ENCODE measurements at regions not wholly inside any gene's neighbourhood (a gene's known extent, or its start where the extent isn't known, plus 50 kb on each side); places are given as distances from the start of the nearest gene placed in this dataset.

DNA sequence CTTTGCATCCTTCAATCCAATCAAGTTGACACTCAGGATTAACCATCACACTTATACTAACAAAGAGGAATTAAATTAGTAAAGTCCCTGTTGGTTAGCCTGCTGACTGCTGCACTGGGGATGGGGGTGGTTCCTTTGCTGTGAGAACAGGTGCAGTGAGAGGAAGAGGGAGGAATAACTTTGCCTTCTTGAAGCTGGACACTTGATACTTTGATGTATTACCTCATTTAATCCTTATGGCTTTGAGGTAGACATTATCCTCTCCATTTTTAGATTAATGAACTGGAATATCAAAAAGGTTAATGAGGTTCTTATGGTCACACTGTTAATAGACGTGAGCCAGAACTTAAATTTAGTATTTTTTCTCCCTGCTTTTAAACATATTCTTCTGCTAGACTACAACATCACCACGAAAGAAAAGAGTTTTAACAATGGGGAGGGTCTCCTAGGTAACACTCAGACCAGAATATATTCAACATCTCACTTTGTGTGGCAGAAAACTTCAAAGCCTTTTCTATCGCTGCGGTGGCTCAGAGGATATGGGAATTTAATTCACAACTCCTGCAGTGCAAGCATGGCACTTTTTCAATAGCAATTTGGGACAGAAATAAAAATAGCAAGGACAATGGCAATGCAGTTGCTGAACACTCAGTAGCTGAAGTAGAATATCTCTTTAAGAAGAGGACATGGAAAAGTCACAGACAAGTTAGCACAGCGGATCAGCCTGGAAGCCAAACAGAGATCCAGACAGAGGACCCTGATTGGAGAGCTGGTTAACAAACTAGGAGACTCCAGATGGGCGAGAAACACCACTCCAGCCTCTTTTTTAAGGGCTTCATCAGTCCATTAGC is 68.8 kb upstream of the DNAH14 start:
- no peak overlapping the region for H3K4me3 Mint-ChIP-seq (ENCODE audit: unreplicated experiment)
- POLR2A ChIA-PET = no interaction called here
- no peaks in the 10 kb centered on the region for H3K4me1 Mint-ChIP-seq (ENCODE audit: low read depth, unreplicated experiment)
- H3K9me3 Mint-ChIP-seq (ENCODE audit: unreplicated experiment) = no peaks in the 10 kb centered on the region
- H3K27me3 ChIP-seq (replicated peaks; ENCODE audit: control insufficient read depth, insufficient read depth, low read length) = no peaks in the 10 kb centered on the region
- H3K27me3 Mint-ChIP-seq (ENCODE audit: insufficient read depth, unreplicated experiment) = peaks cover 2% of the 10 kb centered on the region
- CTCF ChIA-PET = no interaction called here
- H3K36me3 Mint-ChIP-seq (ENCODE audit: insufficient read depth, unreplicated experiment) = no peaks in the 10 kb centered on the region
- no peaks in the 10 kb centered on the region for H3K36me3 ChIP-seq (ENCODE audit: control insufficient read depth, insufficient read depth, low read length)
- no TSS peak for BruUV-seq (replicated peaks)
- TF ChIP-seq, protein P1, sequence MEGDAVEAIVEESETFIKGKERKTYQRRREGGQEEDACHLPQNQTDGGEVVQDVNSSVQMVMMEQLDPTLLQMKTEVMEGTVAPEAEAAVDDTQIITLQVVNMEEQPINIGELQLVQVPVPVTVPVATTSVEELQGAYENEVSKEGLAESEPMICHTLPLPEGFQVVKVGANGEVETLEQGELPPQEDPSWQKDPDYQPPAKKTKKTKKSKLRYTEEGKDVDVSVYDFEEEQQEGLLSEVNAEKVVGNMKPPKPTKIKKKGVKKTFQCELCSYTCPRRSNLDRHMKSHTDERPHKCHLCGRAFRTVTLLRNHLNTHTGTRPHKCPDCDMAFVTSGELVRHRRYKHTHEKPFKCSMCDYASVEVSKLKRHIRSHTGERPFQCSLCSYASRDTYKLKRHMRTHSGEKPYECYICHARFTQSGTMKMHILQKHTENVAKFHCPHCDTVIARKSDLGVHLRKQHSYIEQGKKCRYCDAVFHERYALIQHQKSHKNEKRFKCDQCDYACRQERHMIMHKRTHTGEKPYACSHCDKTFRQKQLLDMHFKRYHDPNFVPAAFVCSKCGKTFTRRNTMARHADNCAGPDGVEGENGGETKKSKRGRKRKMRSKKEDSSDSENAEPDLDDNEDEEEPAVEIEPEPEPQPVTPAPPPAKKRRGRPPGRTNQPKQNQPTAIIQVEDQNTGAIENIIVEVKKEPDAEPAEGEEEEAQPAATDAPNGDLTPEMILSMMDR (IDR thresholded peaks at IDR 0.05; ENCODE audit: insufficient read depth in 1 of 2, low read depth in 1 of 2, low read length in 1 of 2, severe bottlenecking in 1 of 2, unreplicated experiment in 1 of 2) = no peak
- H3K4me3 ChIP-seq (ENCODE audit: low read depth, low read length) = no peak overlapping the region
- peaks cover 5% of the 10 kb centered on the region; the same call in 1 of the 2 replicates for H3K9me3 ChIP-seq
- no peak overlapping the region for H3K27ac Mint-ChIP-seq (ENCODE audit: unreplicated experiment)
- DNase-seq = no peak
- no peaks in the 10 kb centered on the region for H3K4me1 ChIP-seq
- intact Hi-C loops (cut with micrococcal nuclease; ENCODE audit: unreplicated experiment) = no loop called here

DNA sequence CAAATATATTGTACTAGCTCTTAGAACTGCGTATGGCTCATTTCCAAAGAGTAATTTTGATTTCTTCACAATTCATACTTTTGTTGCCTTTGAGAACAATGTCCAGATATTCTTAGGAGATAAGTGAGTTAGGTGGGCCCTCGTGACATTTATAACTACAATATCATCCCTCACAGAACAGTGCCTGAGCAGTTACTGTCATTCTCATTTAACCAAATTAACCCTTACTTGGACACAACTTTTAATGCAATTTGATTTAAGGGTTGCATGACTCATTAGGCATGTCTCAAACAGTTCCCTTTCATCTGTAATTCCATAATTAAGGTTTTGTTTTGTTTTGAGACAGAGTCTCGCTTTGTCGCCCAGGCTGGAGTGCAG is 68.1 kb upstream of the DNAH14 start:
- H3K4me3 ChIP-seq (ENCODE audit: low read depth, low read length) = no peak overlapping the region
- intact Hi-C loops (cut with micrococcal nuclease; ENCODE audit: unreplicated experiment) = no loop called here
- no peak overlapping the region for H3K27ac Mint-ChIP-seq (ENCODE audit: unreplicated experiment)
- peaks cover 8% of the 10 kb centered on the region; the same call in 1 of the 2 replicates for H3K9me3 ChIP-seq
- H3K4me1 Mint-ChIP-seq (ENCODE audit: low read depth, unreplicated experiment) = no peaks in the 10 kb centered on the region
- H3K4me3 Mint-ChIP-seq (ENCODE audit: unreplicated experiment) = no peak overlapping the region
- ChIA-PET POLR2A (no interaction called here), CTCF (no interaction called here)
- TF ChIP-seq, protein P1 (IDR thresholded peaks at IDR 0.05; ENCODE audit: insufficient read depth in 1 of 2, low read depth in 1 of 2, low read length in 1 of 2, severe bottlenecking in 1 of 2, unreplicated experiment in 1 of 2) = no peak
- no peaks in the 10 kb centered on the region for H3K4me1 ChIP-seq
- H3K27me3 Mint-ChIP-seq (ENCODE audit: insufficient read depth, unreplicated experiment) = peaks cover 2% of the 10 kb centered on the region
- H3K9me3 Mint-ChIP-seq (ENCODE audit: unreplicated experiment) = no peaks in the 10 kb centered on the region
- BruUV-seq (replicated peaks) = no TSS peak
- H3K36me3 Mint-ChIP-seq (ENCODE audit: insufficient read depth, unreplicated experiment) = no peaks in the 10 kb centered on the region
- H3K36me3 ChIP-seq (ENCODE audit: control insufficient read depth, insufficient read depth, low read length) = no peaks in the 10 kb centered on the region
- H3K27me3 ChIP-seq (replicated peaks; ENCODE audit: control insufficient read depth, insufficient read depth, low read length) = no peaks in the 10 kb centered on the region
- DNase-seq = no peak

DNA sequence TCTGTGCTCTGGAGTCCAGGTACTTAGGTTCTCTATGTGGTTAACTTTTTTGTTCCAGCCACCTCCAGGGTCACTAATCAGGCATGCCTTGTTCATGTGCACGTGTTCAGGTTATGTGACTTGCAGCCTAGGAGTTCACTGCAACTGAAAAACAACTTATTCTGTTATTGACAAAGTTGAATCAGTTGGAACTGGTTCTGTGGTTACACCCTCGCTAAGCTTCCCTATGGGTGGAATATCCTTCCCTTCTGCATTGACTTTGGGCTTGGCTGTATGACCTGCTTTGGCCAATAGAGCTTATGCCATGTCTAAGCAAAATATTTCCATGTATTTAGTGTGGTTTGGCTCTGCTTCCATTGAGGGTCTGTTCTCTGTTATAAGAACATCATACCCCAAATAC is 66.0 kb upstream of the DNAH14 start:
- Mint-ChIP-seq H3K4me3 (ENCODE audit: unreplicated experiment) (no peak overlapping the region), H3K27me3 (ENCODE audit: insufficient read depth, unreplicated experiment) (peaks cover under 1% of the 10 kb centered on the region), H3K4me1 (ENCODE audit: low read depth, unreplicated experiment) (no peaks in the 10 kb centered on the region), H3K36me3 (ENCODE audit: insufficient read depth, unreplicated experiment) (no peaks in the 10 kb centered on the region), H3K9me3 (ENCODE audit: unreplicated experiment) (no peaks in the 10 kb centered on the region), H3K27ac (ENCODE audit: unreplicated experiment) (no peak overlapping the region)
- no peak for DNase-seq
- Histone ChIP-seq H3K4me1 (no peaks in the 10 kb centered on the region), H3K36me3 (ENCODE audit: control insufficient read depth, insufficient read depth, low read length) (no peaks in the 10 kb centered on the region), H3K9me3 (peaks cover 8% of the 10 kb centered on the region; the same call in 1 of the 2 replicates), H3K27me3 (replicated peaks; ENCODE audit: control insufficient read depth, insufficient read depth, low read length) (no peaks in the 10 kb centered on the region), H3K4me3 (ENCODE audit: low read depth, low read length) (no peak overlapping the region)
- intact Hi-C loops (cut with micrococcal nuclease; ENCODE audit: unreplicated experiment) = no loop called here
- ChIA-PET POLR2A (no interaction called here), CTCF (interaction anchor here (1.1 kb wide), 1 partner anchor 59 kb away, joined by 3 read pairs; no protein-coding TSS in a partner anchor)
- TF ChIP-seq, protein P1 (IDR thresholded peaks at IDR 0.05; ENCODE audit: insufficient read depth in 1 of 2, low read depth in 1 of 2, low read length in 1 of 2, severe bottlenecking in 1 of 2, unreplicated experiment in 1 of 2) = no peak
- no TSS peak for BruUV-seq (replicated peaks)
